Stimulated activated effector memory CD8-positive, alpha-beta T cell treated with anti-CD3 and anti-CD28 coated beads, Interleukin-12 subunit alpha, Interleukin-12 subunit beta, amount 100 ng/mL, for 72 hours (primary cell): ENCODE measurements at regions not wholly inside any gene's neighbourhood (a gene's known extent, or its start where the extent isn't known, plus 50 kb on each side); places are given as distances from the start of the nearest gene placed in this dataset.

ENCODE experiments used
- ATAC-seq: fragments of 150-1000 bp; cut with Tn5 transposase; 2 replicates; pipeline ENCODE4 v1.10.0; 2021
- DNase-seq, 2 donors: peaks; one replicate each; pipeline ENCODE4 v3.0.0; 2021 to 2022; ENCODE audit warnings: low spot score in 2 of 2
- H3K27ac Mint-ChIP-seq: one replicate; pipeline ENCODE4 v1.8.0; 2022; ENCODE audit warnings: mild to moderate bottlenecking, mixed read lengths
- H3K36me3 Mint-ChIP-seq: one replicate; pipeline ENCODE4 v1.8.0; 2022; ENCODE audit warnings: mild to moderate bottlenecking, mixed read lengths
- H3K4me1 Mint-ChIP-seq: one replicate; pipeline ENCODE4 v1.8.0; 2022; ENCODE audit warnings: mixed read lengths
- H3K4me3 Mint-ChIP-seq: one replicate; pipeline ENCODE4 v1.8.0; 2022; ENCODE audit warnings: mild to moderate bottlenecking, mixed read lengths
- H3K9me3 Mint-ChIP-seq: one replicate; pipeline ENCODE4 v1.8.0; 2022; ENCODE audit warnings: mixed read lengths

DNA sequence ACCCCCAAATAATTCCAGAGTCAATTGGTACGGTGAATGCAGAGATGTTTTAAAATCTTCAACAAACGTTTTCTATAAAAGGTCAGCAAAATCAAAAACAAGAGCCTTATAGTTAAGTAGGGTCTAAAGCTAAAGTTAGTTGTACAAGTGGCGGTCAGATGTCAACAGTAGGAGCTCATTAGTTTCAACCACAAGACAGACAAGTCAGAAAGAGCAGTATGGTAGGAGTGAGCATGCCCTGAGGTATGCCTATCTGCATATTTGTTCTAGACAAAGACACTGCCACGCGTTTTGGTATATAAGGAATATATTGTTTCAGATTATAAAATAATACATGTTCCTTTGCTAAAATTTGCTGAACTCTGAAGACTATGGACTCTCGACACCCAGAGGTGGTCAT is 431.5 kb upstream of the KIF2B start:
- Mint-ChIP-seq H3K4me3 (no peak overlapping the region), H3K4me1 (no peaks in the 10 kb centered on the region), H3K9me3 (peaks cover 7% of the 10 kb centered on the region), H3K36me3 (no peaks in the 10 kb centered on the region), H3K27ac (no peak overlapping the region)
- DNase-seq = no peak
- ATAC-seq = no peak

DNA sequence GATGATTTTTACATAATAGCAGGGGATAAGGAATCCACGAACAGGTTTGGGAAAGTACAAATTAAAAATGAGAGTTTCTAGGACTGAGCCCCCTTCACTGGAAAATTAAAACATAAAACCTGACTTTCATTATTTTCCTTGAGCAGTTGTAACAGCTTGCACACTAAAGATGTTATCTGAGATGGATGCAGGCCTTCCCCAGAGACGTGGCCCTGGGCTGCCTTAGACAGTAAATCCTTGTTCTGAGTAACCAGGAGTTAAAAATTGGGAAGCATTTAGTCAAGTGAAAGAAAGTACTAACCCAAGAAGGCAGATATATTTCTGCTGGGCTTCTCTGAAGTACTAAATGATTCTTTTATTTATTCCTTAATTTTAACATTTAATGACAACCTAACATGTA is 432.2 kb upstream of the KIF2B start:
- Mint-ChIP-seq H3K4me3 (no peak overlapping the region), H3K27ac (no peak overlapping the region), H3K4me1 (no peaks in the 10 kb centered on the region), H3K9me3 (peaks cover 3% of the 10 kb centered on the region), H3K36me3 (no peaks in the 10 kb centered on the region)
- DNase-seq (no peak), ATAC-seq (no peak)

DNA sequence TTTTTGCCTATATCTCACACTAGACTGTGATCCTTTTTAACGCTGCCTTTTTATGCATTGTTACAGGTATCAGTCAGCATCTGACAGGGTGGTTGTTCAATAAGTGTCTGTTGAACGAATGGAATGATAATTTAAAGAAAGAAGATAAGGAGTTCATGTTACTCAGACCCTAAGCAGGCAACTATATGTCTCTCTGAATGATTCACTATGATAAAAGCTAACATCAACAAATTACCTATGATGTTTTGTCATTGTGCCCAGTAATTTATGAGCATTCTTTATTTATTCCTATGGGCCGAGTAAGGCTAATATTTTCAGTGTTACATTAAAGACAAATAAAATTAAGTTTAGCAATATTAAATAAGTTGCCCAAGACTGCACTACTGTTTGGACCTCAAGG is 435.0 kb upstream of the KIF2B start:
- Mint-ChIP-seq H3K9me3 (peaks cover 3% of the 10 kb centered on the region), H3K27ac (no peak overlapping the region)
- DNase-seq = no peak

DNA sequence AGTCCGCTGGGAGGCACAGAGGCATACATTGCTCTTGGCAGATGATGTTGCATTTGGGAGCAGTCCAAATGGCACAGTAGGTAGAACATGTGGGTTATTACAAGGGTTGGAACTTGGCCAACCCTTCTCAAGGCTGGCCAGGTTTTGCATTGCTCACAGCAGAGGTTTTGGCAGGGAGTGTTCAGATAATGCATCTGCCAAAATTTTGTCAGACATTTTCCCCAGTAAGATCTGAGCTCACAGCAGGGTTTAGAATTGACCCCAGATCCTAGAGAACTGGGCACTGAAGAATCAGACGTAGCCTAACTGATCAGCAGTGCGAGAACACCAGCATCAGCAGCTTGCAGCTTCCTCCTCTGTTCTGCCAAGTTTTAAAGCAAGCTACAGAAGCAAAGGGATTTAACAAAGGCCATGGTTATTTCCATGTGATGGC is 468.8 kb upstream of the KIF2B start:
- no peak for ATAC-seq
- no peak overlapping the region for H3K4me3 Mint-ChIP-seq
- no peaks in the 10 kb centered on the region for H3K4me1 Mint-ChIP-seq
- H3K27ac Mint-ChIP-seq = no peak overlapping the region
- H3K9me3 Mint-ChIP-seq = peaks cover 14% of the 10 kb centered on the region
- no peaks in the 10 kb centered on the region for H3K36me3 Mint-ChIP-seq
- no peak for DNase-seq

More for the DNA sequence above, 435.0 kb upstream of the KIF2B start:
- no peak for ATAC-seq
- H3K4me3 Mint-ChIP-seq = no peak overlapping the region
- H3K4me1 Mint-ChIP-seq = no peaks in the 10 kb centered on the region
- no peaks in the 10 kb centered on the region for H3K36me3 Mint-ChIP-seq

GRCh38 chr17:53344778-53345177 is 477.9 kb upstream of the KIF2B start:
- Mint-ChIP-seq H3K4me1 (no peaks in the 10 kb centered on the region), H3K36me3 (no peaks in the 10 kb centered on the region), H3K27ac (no peak overlapping the region), H3K9me3 (peaks cover 13% of the 10 kb centered on the region), H3K4me3 (no peak overlapping the region)
- DNase-seq (no peak), ATAC-seq (no peak)

- ATAC-seq (no peak), DNase-seq (no peak)
- Mint-ChIP-seq H3K27ac (no peak overlapping the region), H3K36me3 (no peaks in the 10 kb centered on the region), H3K9me3 (peaks cover 17% of the 10 kb centered on the region), H3K4me3 (no peak overlapping the region), H3K4me1 (no peaks in the 10 kb centered on the region)
Measured at GRCh38 chr17:53336281-53336680, 486.4 kb upstream of the KIF2B start.

- no peaks in the 10 kb centered on the region for H3K4me1 Mint-ChIP-seq
- no peak overlapping the region for H3K27ac Mint-ChIP-seq
- H3K9me3 Mint-ChIP-seq = peaks cover 12% of the 10 kb centered on the region
- no peaks in the 10 kb centered on the region for H3K36me3 Mint-ChIP-seq
- no peak for ATAC-seq
- no peak overlapping the region for H3K4me3 Mint-ChIP-seq
- no peak for DNase-seq
Measured at GRCh38 chr17:53335443-53335842, 487.3 kb upstream of the KIF2B start.

DNA sequence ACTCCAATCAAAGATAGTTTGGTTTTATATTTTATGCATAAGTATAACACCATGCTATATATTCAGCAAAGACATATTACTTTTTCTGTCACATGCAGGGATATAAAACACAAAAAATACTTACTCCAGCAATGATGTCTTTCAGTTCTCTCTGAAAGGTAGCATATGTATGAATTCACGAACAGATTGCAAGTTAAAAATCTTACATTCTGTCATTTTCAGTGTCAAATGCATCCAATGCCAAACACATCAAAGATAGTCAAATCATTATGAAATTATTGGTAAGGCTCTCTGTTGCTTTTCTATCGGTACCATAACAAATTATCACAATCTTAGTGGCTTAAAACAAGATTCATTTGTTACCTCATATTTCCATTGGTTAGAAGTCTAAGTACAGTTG is 492.0 kb upstream of the KIF2B start:
- ATAC-seq = no peak
- Mint-ChIP-seq H3K36me3 (no peaks in the 10 kb centered on the region), H3K27ac (no peak overlapping the region), H3K4me3 (no peak overlapping the region), H3K4me1 (no peaks in the 10 kb centered on the region), H3K9me3 (peaks cover 11% of the 10 kb centered on the region)
- no peak for DNase-seq

DNA sequence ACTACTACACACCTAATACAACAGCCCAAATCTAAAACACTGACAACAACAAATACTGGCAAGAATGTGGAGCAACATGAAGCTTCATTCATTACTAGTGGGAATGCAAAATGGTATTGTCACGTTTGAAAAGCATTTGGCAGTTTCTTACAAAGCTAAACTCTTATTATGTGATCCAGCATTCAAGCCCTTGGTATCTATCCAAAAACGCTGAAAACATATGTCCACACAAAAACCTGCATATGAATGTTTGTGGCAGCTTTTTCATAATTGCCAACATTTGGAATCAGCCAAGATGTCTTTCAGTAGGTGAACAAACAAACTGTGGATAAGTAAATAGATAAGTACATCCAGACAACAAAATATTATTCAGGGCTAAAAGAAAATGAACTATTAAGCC is 501.1 kb upstream of the KIF2B start:
- Mint-ChIP-seq H3K4me1 (no peaks in the 10 kb centered on the region), H3K4me3 (no peak overlapping the region), H3K9me3 (peaks cover 14% of the 10 kb centered on the region), H3K27ac (no peak overlapping the region), H3K36me3 (no peaks in the 10 kb centered on the region)
- no peak for ATAC-seq
- DNase-seq = no peak

GRCh38 chr17:53319947-53320346 is 502.8 kb upstream of the KIF2B start:
- no peak for ATAC-seq
- Mint-ChIP-seq H3K4me3 (no peak overlapping the region), H3K36me3 (no peaks in the 10 kb centered on the region), H3K9me3 (peaks cover 18% of the 10 kb centered on the region), H3K27ac (no peak overlapping the region), H3K4me1 (no peaks in the 10 kb centered on the region)
- DNase-seq = no peak

- Mint-ChIP-seq H3K4me1 (no peaks in the 10 kb centered on the region), H3K27ac (no peak overlapping the region), H3K36me3 (no peaks in the 10 kb centered on the region), H3K9me3 (peaks cover 10% of the 10 kb centered on the region), H3K4me3 (no peak overlapping the region)
- no peak for DNase-seq
- no peak for ATAC-seq
Measured at GRCh38 chr17:53316988-53317387, 505.7 kb upstream of the KIF2B start.

GRCh38 chr17:53316073-53316472 is 506.7 kb upstream of the KIF2B start:
- no peak overlapping the region for H3K4me3 Mint-ChIP-seq
- no peak for ATAC-seq
- H3K27ac Mint-ChIP-seq = no peak overlapping the region
- peaks cover 9% of the 10 kb centered on the region for H3K9me3 Mint-ChIP-seq
- H3K36me3 Mint-ChIP-seq = no peaks in the 10 kb centered on the region
- no peaks in the 10 kb centered on the region for H3K4me1 Mint-ChIP-seq
- no peak for DNase-seq

GRCh38 chr17:53314521-53314920 is 508.2 kb upstream of the KIF2B start:
- Mint-ChIP-seq H3K36me3 (no peaks in the 10 kb centered on the region), H3K9me3 (peaks cover 7% of the 10 kb centered on the region), H3K27ac (no peak overlapping the region), H3K4me1 (no peaks in the 10 kb centered on the region), H3K4me3 (no peak overlapping the region)
- DNase-seq = no peak
- ATAC-seq = no peak

- Mint-ChIP-seq H3K4me3 (no peak overlapping the region), H3K9me3 (peaks cover 7% of the 10 kb centered on the region), H3K27ac (no peak overlapping the region), H3K4me1 (no peaks in the 10 kb centered on the region), H3K36me3 (no peaks in the 10 kb centered on the region)
- DNase-seq = no peak
- ATAC-seq = no peak
Measured at GRCh38 chr17:53313746-53314145, 509.0 kb upstream of the KIF2B start.

DNA sequence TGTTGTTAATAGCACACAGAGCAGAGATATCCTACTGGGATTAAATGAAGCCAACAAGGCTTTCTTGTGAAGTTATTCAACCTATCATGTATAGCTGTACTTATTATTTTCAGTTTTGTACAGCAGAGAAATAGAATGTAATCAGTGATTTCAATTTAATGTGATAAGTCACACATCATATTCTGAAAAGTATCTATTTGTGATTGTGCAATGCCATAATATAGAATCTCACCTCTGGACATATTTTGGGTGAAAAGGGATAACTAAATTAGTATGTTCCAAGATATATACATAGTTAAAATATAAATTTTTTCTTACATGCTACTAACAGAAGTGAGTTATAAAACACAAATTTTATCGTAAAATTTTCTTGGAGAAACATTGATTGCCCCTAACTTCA is 544.3 kb upstream of the KIF2B start:
- no peak overlapping the region for H3K4me3 Mint-ChIP-seq
- H3K36me3 Mint-ChIP-seq = no peaks in the 10 kb centered on the region
- H3K27ac Mint-ChIP-seq = no peak overlapping the region
- DNase-seq (no peak), ATAC-seq (no peak)
- no peaks in the 10 kb centered on the region for H3K4me1 Mint-ChIP-seq
- H3K9me3 Mint-ChIP-seq = peaks cover 9% of the 10 kb centered on the region

- no peaks in the 10 kb centered on the region for H3K36me3 Mint-ChIP-seq
- no peaks in the 10 kb centered on the region for H3K4me1 Mint-ChIP-seq
- H3K9me3 Mint-ChIP-seq = peaks cover 4% of the 10 kb centered on the region
- no peak overlapping the region for H3K4me3 Mint-ChIP-seq
- ATAC-seq = no peak
- no peak overlapping the region for H3K27ac Mint-ChIP-seq
- no peak for DNase-seq
Measured at GRCh38 chr17:53273126-53273525, 549.6 kb upstream of the KIF2B start.

GRCh38 chr17:53270936-53271335 is 551.8 kb upstream of the KIF2B start:
- H3K27ac Mint-ChIP-seq = no peak overlapping the region
- H3K4me1 Mint-ChIP-seq = no peaks in the 10 kb centered on the region
- peaks cover 3% of the 10 kb centered on the region for H3K9me3 Mint-ChIP-seq
- H3K36me3 Mint-ChIP-seq = no peaks in the 10 kb centered on the region
- DNase-seq (no peak), ATAC-seq (no peak)
- no peak overlapping the region for H3K4me3 Mint-ChIP-seq
